K562 (cell line): ENCODE measurements at regions not wholly inside any gene's neighbourhood (a gene's known extent, or its start where the extent isn't known, plus 50 kb on each side); places are given as distances from the start of the nearest gene placed in this dataset.

Experiments used
- ARID3B ChIP-seq: fragments of 250-450 bp; sonication (Bioruptor Pico); IDR thresholded peaks from 2 replicates; pipeline ENCODE4 v1.4.0; 2020; ENCODE audit warnings: borderline replicate concordance
- CREB3L1 ChIP-seq: fragments of 450-650 bp; IDR thresholded peaks from 2 replicates; pipeline ENCODE4 v1.6.1; 2014; ENCODE audit warnings: low read depth, mild to moderate bottlenecking, moderate library complexity, borderline replicate concordance
- CSDE1 ChIP-seq, 2 experiments: fragments of 450-650 bp; IDR thresholded peaks; 2 replicates each; pipeline ENCODE4 v1.6.1; 2016; ENCODE audit warnings: mild to moderate bottlenecking in 1 of 2
- GATA2 ChIP-seq: sonication (generic); formaldehyde crosslinking; IDR thresholded peaks from 2 replicates; pipeline ENCODE4 v1.4.0; 2020; ENCODE audit warnings: mild to moderate bottlenecking, missing genetic modification reagents
- GTF2F1 ChIP-seq: IDR thresholded peaks from 2 replicates; pipeline ENCODE4 v1.6.1; 2011; ENCODE audit warnings: low read depth, low read length, improper control_type of control experiment
- OTX1 ChIP-seq: fragments of 450-650 bp; formaldehyde crosslinking; IDR thresholded peaks from 2 replicates; pipeline ENCODE4 v1.4.0; 2022; ENCODE audit warnings: mild to moderate bottlenecking
- RBM17 ChIP-seq: fragments of 200-400 bp; formaldehyde crosslinking; IDR thresholded peaks from 2 replicates; pipeline ENCODE4 v1.6.1; 2017; ENCODE audit warnings: low read depth, mild to moderate bottlenecking, low read length, borderline replicate concordance
- THRB ChIP-seq: fragments of 450-650 bp; formaldehyde crosslinking; conservative IDR thresholded peaks from 2 replicates; pipeline ENCODE4 v1.4.0; 2022; ENCODE audit warnings: mild to moderate bottlenecking, missing genetic modification characterization
- ZC3H11A ChIP-seq: IDR thresholded peaks from 2 replicates; pipeline ENCODE4 v1.6.1; 2012; ENCODE audit warnings: low read depth, low read length, improper control_type of control experiment
- ZFP91 ChIP-seq: sonication (generic); formaldehyde crosslinking; IDR thresholded peaks from 2 replicates; pipeline ENCODE4 v1.8.0; 2022; ENCODE audit warnings: mild to moderate bottlenecking, missing genetic modification reagents
- ZNF449 ChIP-seq: fragments of 250-450 bp; sonication (Bioruptor Pico); IDR thresholded peaks from 2 replicates; pipeline ENCODE4 v1.8.0; 2022; ENCODE audit warnings: moderate library complexity, mild to moderate bottlenecking, inconsistent platforms
- TF ChIP-seq, protein P1 (sequence below), 2 experiments: fragments of 150-350 bp in 1 of 2; IDR thresholded peaks; 2 replicates each; pipeline ENCODE4 v1.6.1; 2012 to 2016; ENCODE audit warnings: low read depth in 2 of 2, low read length in 2 of 2, mild to moderate bottlenecking in 1 of 2, moderate library complexity in 1 of 2

GRCh38 chr22:22164541-22165272, 79.9 kb upstream of the VPREB1 start (continued):
- TF ChIP-seq RBM17 (no peak), CSDE1 (IDR thresholded peaks at IDR 0.05) (no peak), ZC3H11A (no peak), GTF2F1 (0 out of 2 replicates have a peak, but pooled peaks have one; percentile 58), CREB3L1 (no peak), GATA2 (CRISPR knock-in tag) (no peak), ARID3B (peak; percentile 31; the same call in 1 of the 2 replicates), ZNF449 (CRISPR knock-in tag) (no peak), THRB (no peak), ZFP91 (CRISPR knock-in tag) (no peak), OTX1 (no peak)
- TF ChIP-seq, protein P1, sequence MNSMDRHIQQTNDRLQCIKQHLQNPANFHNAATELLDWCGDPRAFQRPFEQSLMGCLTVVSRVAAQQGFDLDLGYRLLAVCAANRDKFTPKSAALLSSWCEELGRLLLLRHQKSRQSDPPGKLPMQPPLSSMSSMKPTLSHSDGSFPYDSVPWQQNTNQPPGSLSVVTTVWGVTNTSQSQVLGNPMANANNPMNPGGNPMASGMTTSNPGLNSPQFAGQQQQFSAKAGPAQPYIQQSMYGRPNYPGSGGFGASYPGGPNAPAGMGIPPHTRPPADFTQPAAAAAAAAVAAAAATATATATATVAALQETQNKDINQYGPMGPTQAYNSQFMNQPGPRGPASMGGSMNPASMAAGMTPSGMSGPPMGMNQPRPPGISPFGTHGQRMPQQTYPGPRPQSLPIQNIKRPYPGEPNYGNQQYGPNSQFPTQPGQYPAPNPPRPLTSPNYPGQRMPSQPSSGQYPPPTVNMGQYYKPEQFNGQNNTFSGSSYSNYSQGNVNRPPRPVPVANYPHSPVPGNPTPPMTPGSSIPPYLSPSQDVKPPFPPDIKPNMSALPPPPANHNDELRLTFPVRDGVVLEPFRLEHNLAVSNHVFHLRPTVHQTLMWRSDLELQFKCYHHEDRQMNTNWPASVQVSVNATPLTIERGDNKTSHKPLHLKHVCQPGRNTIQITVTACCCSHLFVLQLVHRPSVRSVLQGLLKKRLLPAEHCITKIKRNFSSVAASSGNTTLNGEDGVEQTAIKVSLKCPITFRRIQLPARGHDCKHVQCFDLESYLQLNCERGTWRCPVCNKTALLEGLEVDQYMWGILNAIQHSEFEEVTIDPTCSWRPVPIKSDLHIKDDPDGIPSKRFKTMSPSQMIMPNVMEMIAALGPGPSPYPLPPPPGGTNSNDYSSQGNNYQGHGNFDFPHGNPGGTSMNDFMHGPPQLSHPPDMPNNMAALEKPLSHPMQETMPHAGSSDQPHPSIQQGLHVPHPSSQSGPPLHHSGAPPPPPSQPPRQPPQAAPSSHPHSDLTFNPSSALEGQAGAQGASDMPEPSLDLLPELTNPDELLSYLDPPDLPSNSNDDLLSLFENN (IDR thresholded peaks at IDR 0.05; ENCODE audit: low read depth in 2 of 2, low read length in 2 of 2) = 0 out of 4 replicates have a peak, but pooled peaks of 1 of the 2 experiments have one; percentile 10
